Central memory CD8-positive, alpha-beta T cell (primary cell): ENCODE measurements at regions not wholly inside any gene's neighbourhood (a gene's known extent, or its start where the extent isn't known, plus 50 kb on each side); places are given as distances from the start of the nearest gene placed in this dataset.

Experiments used
- ATAC-seq: fragments of 150-1000 bp; cut with Tn5 transposase; replicated peaks from 2 replicates; pipeline ENCODE4 v1.10.0; 2022; ENCODE audit warnings: mild to moderate bottlenecking, moderate FRiP score, moderate number of reproducible peaks; ENCODE audit not compliant: poor library complexity, severe bottlenecking; ENCODE audit errors: extremely low read depth
- DNase-seq, 2 donors: peaks; one replicate each; pipeline ENCODE4 v3.0.0; 2021; ENCODE audit warnings: low spot score in 2 of 2
- H3K27ac Mint-ChIP-seq: one replicate; pipeline ENCODE4 v1.8.0; 2022; ENCODE audit warnings: low read depth, mild to moderate bottlenecking, moderate library complexity, mixed read lengths
- H3K27me3 Mint-ChIP-seq: one replicate; pipeline ENCODE4 v1.8.0; 2022; ENCODE audit warnings: mixed read lengths
- H3K36me3 Mint-ChIP-seq: one replicate; pipeline ENCODE4 v1.8.0; 2022; ENCODE audit warnings: mild to moderate bottlenecking, moderate library complexity, mixed read lengths; ENCODE audit not compliant: insufficient read depth
- H3K4me1 Mint-ChIP-seq: one replicate; pipeline ENCODE4 v1.8.0; 2022; ENCODE audit warnings: mixed read lengths
- H3K4me3 Mint-ChIP-seq: one replicate; pipeline ENCODE4 v1.8.0; 2022; ENCODE audit warnings: mild to moderate bottlenecking, moderate library complexity, mixed read lengths
- H3K9me3 Mint-ChIP-seq: one replicate; pipeline ENCODE4 v1.8.0; 2022; ENCODE audit warnings: mixed read lengths

- peaks cover 33% of the 10 kb centered on the region for H3K27me3 Mint-ChIP-seq
- H3K27ac Mint-ChIP-seq, result no peak overlapping the region
- no peaks in the 10 kb centered on the region for H3K36me3 Mint-ChIP-seq
- H3K4me1 Mint-ChIP-seq, result peaks cover 7% of the 10 kb centered on the region
- no peak overlapping the region for H3K4me3 Mint-ChIP-seq
- H3K9me3 Mint-ChIP-seq, result no peaks in the 10 kb centered on the region
- no peak for ATAC-seq
- no peak for DNase-seq
Measured at GRCh38 chr5:171601266-171601881, 181.9 kb downstream of the FGF18 start.

GRCh38 chr5:171603591-171603990 is 182.0 kb upstream of the SMIM23 start:
- Mint-ChIP-seq H3K27me3 (peaks cover 38% of the 10 kb centered on the region), H3K36me3 (peaks cover 1% of the 10 kb centered on the region), H3K4me3 (no peak overlapping the region), H3K27ac (no peak overlapping the region), H3K4me1 (peaks cover 7% of the 10 kb centered on the region), H3K9me3 (peaks cover 8% of the 10 kb centered on the region)
- no peak for DNase-seq
- no peak for ATAC-seq

GRCh38 chr5:171604195-171604594 is 181.4 kb upstream of the SMIM23 start:
- ATAC-seq (no peak), DNase-seq (no peak)
- no peak overlapping the region for H3K4me3 Mint-ChIP-seq
- H3K27me3 Mint-ChIP-seq, result peaks cover 44% of the 10 kb centered on the region
- peaks cover 8% of the 10 kb centered on the region for H3K9me3 Mint-ChIP-seq
- H3K4me1 Mint-ChIP-seq, result peaks cover 7% of the 10 kb centered on the region
- peaks cover 1% of the 10 kb centered on the region for H3K36me3 Mint-ChIP-seq
- H3K27ac Mint-ChIP-seq, result no peak overlapping the region

GRCh38 chr5:171606414-171607024 is 179.1 kb upstream of the SMIM23 start:
- Mint-ChIP-seq H3K4me1 (no peaks in the 10 kb centered on the region), H3K4me3 (no peak overlapping the region), H3K36me3 (peaks cover 1% of the 10 kb centered on the region), H3K27ac (no peak overlapping the region), H3K9me3 (peaks cover 8% of the 10 kb centered on the region), H3K27me3 (peaks cover 64% of the 10 kb centered on the region)
- ATAC-seq, result no peak
- DNase-seq, result no peak

- no peaks in the 10 kb centered on the region for H3K4me1 Mint-ChIP-seq
- peaks cover 75% of the 10 kb centered on the region for H3K27me3 Mint-ChIP-seq
- DNase-seq, result no peak
- peaks cover 8% of the 10 kb centered on the region for H3K9me3 Mint-ChIP-seq
- no peak overlapping the region for H3K27ac Mint-ChIP-seq
- peaks cover 1% of the 10 kb centered on the region for H3K36me3 Mint-ChIP-seq
- H3K4me3 Mint-ChIP-seq, result no peak overlapping the region
- no peak for ATAC-seq
Measured at GRCh38 chr5:171607863-171608262, 177.8 kb upstream of the SMIM23 start.

- ATAC-seq (no peak), DNase-seq (no peak)
- H3K4me3 Mint-ChIP-seq, result no peak overlapping the region
- H3K36me3 Mint-ChIP-seq, result peaks cover 1% of the 10 kb centered on the region
- peaks cover 8% of the 10 kb centered on the region for H3K9me3 Mint-ChIP-seq
- H3K4me1 Mint-ChIP-seq, result no peaks in the 10 kb centered on the region
- H3K27me3 Mint-ChIP-seq, result peaks cover 81% of the 10 kb centered on the region
- no peak overlapping the region for H3K27ac Mint-ChIP-seq
Measured at GRCh38 chr5:171609806-171610452, 175.7 kb upstream of the SMIM23 start.

- Mint-ChIP-seq H3K27ac (no peak overlapping the region), H3K36me3 (peaks cover 1% of the 10 kb centered on the region), H3K27me3 (peaks cover 80% of the 10 kb centered on the region), H3K4me1 (no peaks in the 10 kb centered on the region), H3K4me3 (no peak overlapping the region), H3K9me3 (peaks cover 8% of the 10 kb centered on the region)
- ATAC-seq, result no peak
- DNase-seq, result no peak
Measured at GRCh38 chr5:171610686-171611085, 174.9 kb upstream of the SMIM23 start.

GRCh38 chr5:171612749-171613148 is 172.9 kb upstream of the SMIM23 start:
- Mint-ChIP-seq H3K27me3 (peaks cover 60% of the 10 kb centered on the region), H3K27ac (no peak overlapping the region)

GRCh38 chr5:171614511-171614910 is 171.1 kb upstream of the SMIM23 start:
- H3K36me3 Mint-ChIP-seq, result peaks cover 1% of the 10 kb centered on the region
- no peak overlapping the region for H3K4me3 Mint-ChIP-seq
- H3K27ac Mint-ChIP-seq, result no peak overlapping the region
- no peaks in the 10 kb centered on the region for H3K4me1 Mint-ChIP-seq
- DNase-seq, result no peak
- no peak for ATAC-seq
- H3K27me3 Mint-ChIP-seq, result peaks cover 42% of the 10 kb centered on the region
- no peaks in the 10 kb centered on the region for H3K9me3 Mint-ChIP-seq

More at GRCh38 chr5:171612749-171613148, 172.9 kb upstream of the SMIM23 start:
- no peak for ATAC-seq
- Mint-ChIP-seq H3K9me3 (no peaks in the 10 kb centered on the region), H3K4me1 (no peaks in the 10 kb centered on the region), H3K4me3 (no peak overlapping the region), H3K36me3 (no peaks in the 10 kb centered on the region)
- no peak for DNase-seq

- ATAC-seq (no peak), DNase-seq (no peak)
- H3K36me3 Mint-ChIP-seq, result peaks cover 1% of the 10 kb centered on the region
- no peak overlapping the region for H3K27ac Mint-ChIP-seq
- no peak overlapping the region for H3K4me3 Mint-ChIP-seq
- no peaks in the 10 kb centered on the region for H3K9me3 Mint-ChIP-seq
- H3K27me3 Mint-ChIP-seq, result peaks cover 36% of the 10 kb centered on the region
- no peaks in the 10 kb centered on the region for H3K4me1 Mint-ChIP-seq
Measured at GRCh38 chr5:171614971-171615653, 170.5 kb upstream of the SMIM23 start.

- H3K4me3 Mint-ChIP-seq, result no peak overlapping the region
- H3K36me3 Mint-ChIP-seq, result peaks cover 1% of the 10 kb centered on the region
- H3K9me3 Mint-ChIP-seq, result no peaks in the 10 kb centered on the region
- ATAC-seq (no peak), DNase-seq (no peak)
- no peaks in the 10 kb centered on the region for H3K4me1 Mint-ChIP-seq
- no peak overlapping the region for H3K27ac Mint-ChIP-seq
- peaks cover 28% of the 10 kb centered on the region for H3K27me3 Mint-ChIP-seq
Measured at GRCh38 chr5:171615705-171616640, 169.6 kb upstream of the SMIM23 start.

GRCh38 chr5:171617266-171617665 is 168.4 kb upstream of the SMIM23 start:
- ATAC-seq (no peak), DNase-seq (no peak)
- Mint-ChIP-seq H3K4me3 (no peak overlapping the region), H3K27ac (no peak overlapping the region), H3K9me3 (no peaks in the 10 kb centered on the region), H3K4me1 (no peaks in the 10 kb centered on the region), H3K27me3 (peaks cover 20% of the 10 kb centered on the region), H3K36me3 (peaks cover 1% of the 10 kb centered on the region)
